ENCODE measurements at regions not wholly inside any gene's neighbourhood (a gene's known extent, or its start where the extent isn't known, plus 50 kb on each side); places are given as distances from the start of the nearest gene placed in this dataset.
"Not testable (repeated sequence)": the region's sequence is repeated elsewhere in the genome, so short reads cannot be mapped to it uniquely, and the experiment has no call there.

- no peak for TF ChIP-seq TAF1 (IDR thresholded peaks at IDR 0.05; ENCODE audit: borderline replicate concordance, low read depth, low read length)
- TF ChIP-seq POLR2AphosphoS5 (IDR thresholded peaks at IDR 0.05; ENCODE audit: low read depth, low read length), result no peak
- TF ChIP-seq POLR2A (IDR thresholded peaks at IDR 0.05; ENCODE audit: low read depth, low read length), result no peak
- FAIRE-seq (no peak), DNase-seq (ENCODE audit: insufficient read length) (no peak)
Measured at GRCh38 chr12:71385155-71385554, 54.4 kb upstream of the LGR5 start.

- DNase-seq (ENCODE audit: insufficient read length); FAIRE-seq: not testable (repeated sequence)
Measured at GRCh38 chr12:71376711-71377355, 62.8 kb upstream of the LGR5 start.

GRCh38 chr12:71371122-71371521, 68.5 kb upstream of the LGR5 start:
- no peak for TF ChIP-seq TAF1 (IDR thresholded peaks at IDR 0.05; ENCODE audit: borderline replicate concordance, low read depth, low read length)
- DNase-seq (ENCODE audit: insufficient read length) (no peak), FAIRE-seq (no peak)

- no peak for FAIRE-seq
- TF ChIP-seq TAF1 (IDR thresholded peaks at IDR 0.05; ENCODE audit: borderline replicate concordance, low read depth, low read length), result no peak
- no peak for TF ChIP-seq POLR2AphosphoS5 (IDR thresholded peaks at IDR 0.05; ENCODE audit: low read depth, low read length)
- no peak for TF ChIP-seq POLR2A (IDR thresholded peaks at IDR 0.05; ENCODE audit: low read depth, low read length)
- DNase-seq (ENCODE audit: insufficient read length), result no peak
Measured at GRCh38 chr12:71360013-71360412, 79.6 kb upstream of the LGR5 start.

- DNase-seq (ENCODE audit: insufficient read length), result no peak
- no peak for TF ChIP-seq POLR2AphosphoS5 (IDR thresholded peaks at IDR 0.05; ENCODE audit: low read depth, low read length)
- no peak for TF ChIP-seq POLR2A (IDR thresholded peaks at IDR 0.05; ENCODE audit: low read depth, low read length)
- TF ChIP-seq TAF1 (IDR thresholded peaks at IDR 0.05; ENCODE audit: borderline replicate concordance, low read depth, low read length), result no peak
- FAIRE-seq, result no peak
Measured at GRCh38 chr12:71356569-71356968, 83.0 kb upstream of the LGR5 start.

GRCh38 chr12:71354871-71355270, 84.7 kb upstream of the LGR5 start:
- no peak for DNase-seq (ENCODE audit: insufficient read length)
- TF ChIP-seq TAF1 (IDR thresholded peaks at IDR 0.05; ENCODE audit: borderline replicate concordance, low read depth, low read length) (no peak), POLR2AphosphoS5 (IDR thresholded peaks at IDR 0.05; ENCODE audit: low read depth, low read length) (no peak), POLR2A (IDR thresholded peaks at IDR 0.05; ENCODE audit: low read depth, low read length) (no peak)
- no peak for FAIRE-seq

- no peak for FAIRE-seq
- TF ChIP-seq TAF1 (IDR thresholded peaks at IDR 0.05; ENCODE audit: borderline replicate concordance, low read depth, low read length) (no peak), POLR2A (IDR thresholded peaks at IDR 0.05; ENCODE audit: low read depth, low read length) (no peak), POLR2AphosphoS5 (IDR thresholded peaks at IDR 0.05; ENCODE audit: low read depth, low read length) (no peak)
- no peak for DNase-seq (ENCODE audit: insufficient read length)
Measured at GRCh38 chr12:71353607-71354006, 86.0 kb upstream of the LGR5 start.

GRCh38 chr12:71349950-71350349, 89.6 kb upstream of the LGR5 start:
- TF ChIP-seq TAF1 (IDR thresholded peaks at IDR 0.05; ENCODE audit: borderline replicate concordance, low read depth, low read length) (no peak), POLR2AphosphoS5 (IDR thresholded peaks at IDR 0.05; ENCODE audit: low read depth, low read length) (no peak), POLR2A (IDR thresholded peaks at IDR 0.05; ENCODE audit: low read depth, low read length) (no peak)
- FAIRE-seq (no peak), DNase-seq (ENCODE audit: insufficient read length) (no peak)

- no peak for TF ChIP-seq POLR2AphosphoS5 (IDR thresholded peaks at IDR 0.05; ENCODE audit: low read depth, low read length)
- no peak for TF ChIP-seq TAF1 (IDR thresholded peaks at IDR 0.05; ENCODE audit: borderline replicate concordance, low read depth, low read length)
- no peak for TF ChIP-seq POLR2A (IDR thresholded peaks at IDR 0.05; ENCODE audit: low read depth, low read length)
- no peak for DNase-seq (ENCODE audit: insufficient read length)
- no peak for FAIRE-seq
Measured at GRCh38 chr12:71338933-71339332, 100.7 kb upstream of the LGR5 start.

- FAIRE-seq (no peak), DNase-seq (ENCODE audit: insufficient read length) (no peak)
- TF ChIP-seq TAF1 (IDR thresholded peaks at IDR 0.05; ENCODE audit: borderline replicate concordance, low read depth, low read length), result no peak
- no peak for TF ChIP-seq POLR2A (IDR thresholded peaks at IDR 0.05; ENCODE audit: low read depth, low read length)
- TF ChIP-seq POLR2AphosphoS5 (IDR thresholded peaks at IDR 0.05; ENCODE audit: low read depth, low read length), result no peak
Measured at GRCh38 chr12:71335963-71336257, 103.7 kb upstream of the LGR5 start.

- DNase-seq (ENCODE audit: insufficient read length) (no peak), FAIRE-seq (no peak)
- no peak for TF ChIP-seq TAF1 (IDR thresholded peaks at IDR 0.05; ENCODE audit: borderline replicate concordance, low read depth, low read length)
- TF ChIP-seq POLR2A (IDR thresholded peaks at IDR 0.05; ENCODE audit: low read depth, low read length), result no peak
- TF ChIP-seq POLR2AphosphoS5 (IDR thresholded peaks at IDR 0.05; ENCODE audit: low read depth, low read length), result no peak
Measured at GRCh38 chr12:71335151-71335962, 104.2 kb upstream of the LGR5 start.

- no peak for DNase-seq (ENCODE audit: insufficient read length)
- no peak for TF ChIP-seq POLR2A (IDR thresholded peaks at IDR 0.05; ENCODE audit: low read depth, low read length)
- TF ChIP-seq TAF1 (IDR thresholded peaks at IDR 0.05; ENCODE audit: borderline replicate concordance, low read depth, low read length), result no peak
- TF ChIP-seq POLR2AphosphoS5 (IDR thresholded peaks at IDR 0.05; ENCODE audit: low read depth, low read length), result no peak
- FAIRE-seq, result no peak
Measured at GRCh38 chr12:71333418-71333817, 106.2 kb upstream of the LGR5 start.

Data from GM12892 (cell line).